ENCODE measurements at regions not wholly inside any gene's neighbourhood (a gene's known extent, or its start where the extent isn't known, plus 50 kb on each side); places are given as distances from the start of the nearest gene placed in this dataset.

DNA sequence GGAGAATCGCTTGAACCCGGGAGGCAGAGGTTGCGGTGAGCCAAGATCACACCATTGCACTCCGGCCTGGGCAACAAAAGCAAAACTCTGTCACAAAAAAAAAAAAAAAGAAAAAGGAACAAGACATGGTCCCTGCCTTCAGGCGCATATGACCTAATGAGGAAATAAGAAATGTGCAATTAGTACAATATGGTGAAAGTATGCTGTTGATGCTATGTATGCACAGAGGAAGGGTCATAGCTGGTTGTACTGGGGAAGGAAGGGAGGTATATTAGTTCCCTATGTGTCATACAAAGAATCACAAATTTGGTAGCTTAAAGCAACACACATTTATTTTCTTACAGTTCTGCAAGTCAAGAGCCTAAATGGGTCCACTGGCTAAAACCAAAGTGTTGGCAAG, 97.8 kb upstream of the MPP7 start (continued):
- TF ChIP-seq, protein P1, sequence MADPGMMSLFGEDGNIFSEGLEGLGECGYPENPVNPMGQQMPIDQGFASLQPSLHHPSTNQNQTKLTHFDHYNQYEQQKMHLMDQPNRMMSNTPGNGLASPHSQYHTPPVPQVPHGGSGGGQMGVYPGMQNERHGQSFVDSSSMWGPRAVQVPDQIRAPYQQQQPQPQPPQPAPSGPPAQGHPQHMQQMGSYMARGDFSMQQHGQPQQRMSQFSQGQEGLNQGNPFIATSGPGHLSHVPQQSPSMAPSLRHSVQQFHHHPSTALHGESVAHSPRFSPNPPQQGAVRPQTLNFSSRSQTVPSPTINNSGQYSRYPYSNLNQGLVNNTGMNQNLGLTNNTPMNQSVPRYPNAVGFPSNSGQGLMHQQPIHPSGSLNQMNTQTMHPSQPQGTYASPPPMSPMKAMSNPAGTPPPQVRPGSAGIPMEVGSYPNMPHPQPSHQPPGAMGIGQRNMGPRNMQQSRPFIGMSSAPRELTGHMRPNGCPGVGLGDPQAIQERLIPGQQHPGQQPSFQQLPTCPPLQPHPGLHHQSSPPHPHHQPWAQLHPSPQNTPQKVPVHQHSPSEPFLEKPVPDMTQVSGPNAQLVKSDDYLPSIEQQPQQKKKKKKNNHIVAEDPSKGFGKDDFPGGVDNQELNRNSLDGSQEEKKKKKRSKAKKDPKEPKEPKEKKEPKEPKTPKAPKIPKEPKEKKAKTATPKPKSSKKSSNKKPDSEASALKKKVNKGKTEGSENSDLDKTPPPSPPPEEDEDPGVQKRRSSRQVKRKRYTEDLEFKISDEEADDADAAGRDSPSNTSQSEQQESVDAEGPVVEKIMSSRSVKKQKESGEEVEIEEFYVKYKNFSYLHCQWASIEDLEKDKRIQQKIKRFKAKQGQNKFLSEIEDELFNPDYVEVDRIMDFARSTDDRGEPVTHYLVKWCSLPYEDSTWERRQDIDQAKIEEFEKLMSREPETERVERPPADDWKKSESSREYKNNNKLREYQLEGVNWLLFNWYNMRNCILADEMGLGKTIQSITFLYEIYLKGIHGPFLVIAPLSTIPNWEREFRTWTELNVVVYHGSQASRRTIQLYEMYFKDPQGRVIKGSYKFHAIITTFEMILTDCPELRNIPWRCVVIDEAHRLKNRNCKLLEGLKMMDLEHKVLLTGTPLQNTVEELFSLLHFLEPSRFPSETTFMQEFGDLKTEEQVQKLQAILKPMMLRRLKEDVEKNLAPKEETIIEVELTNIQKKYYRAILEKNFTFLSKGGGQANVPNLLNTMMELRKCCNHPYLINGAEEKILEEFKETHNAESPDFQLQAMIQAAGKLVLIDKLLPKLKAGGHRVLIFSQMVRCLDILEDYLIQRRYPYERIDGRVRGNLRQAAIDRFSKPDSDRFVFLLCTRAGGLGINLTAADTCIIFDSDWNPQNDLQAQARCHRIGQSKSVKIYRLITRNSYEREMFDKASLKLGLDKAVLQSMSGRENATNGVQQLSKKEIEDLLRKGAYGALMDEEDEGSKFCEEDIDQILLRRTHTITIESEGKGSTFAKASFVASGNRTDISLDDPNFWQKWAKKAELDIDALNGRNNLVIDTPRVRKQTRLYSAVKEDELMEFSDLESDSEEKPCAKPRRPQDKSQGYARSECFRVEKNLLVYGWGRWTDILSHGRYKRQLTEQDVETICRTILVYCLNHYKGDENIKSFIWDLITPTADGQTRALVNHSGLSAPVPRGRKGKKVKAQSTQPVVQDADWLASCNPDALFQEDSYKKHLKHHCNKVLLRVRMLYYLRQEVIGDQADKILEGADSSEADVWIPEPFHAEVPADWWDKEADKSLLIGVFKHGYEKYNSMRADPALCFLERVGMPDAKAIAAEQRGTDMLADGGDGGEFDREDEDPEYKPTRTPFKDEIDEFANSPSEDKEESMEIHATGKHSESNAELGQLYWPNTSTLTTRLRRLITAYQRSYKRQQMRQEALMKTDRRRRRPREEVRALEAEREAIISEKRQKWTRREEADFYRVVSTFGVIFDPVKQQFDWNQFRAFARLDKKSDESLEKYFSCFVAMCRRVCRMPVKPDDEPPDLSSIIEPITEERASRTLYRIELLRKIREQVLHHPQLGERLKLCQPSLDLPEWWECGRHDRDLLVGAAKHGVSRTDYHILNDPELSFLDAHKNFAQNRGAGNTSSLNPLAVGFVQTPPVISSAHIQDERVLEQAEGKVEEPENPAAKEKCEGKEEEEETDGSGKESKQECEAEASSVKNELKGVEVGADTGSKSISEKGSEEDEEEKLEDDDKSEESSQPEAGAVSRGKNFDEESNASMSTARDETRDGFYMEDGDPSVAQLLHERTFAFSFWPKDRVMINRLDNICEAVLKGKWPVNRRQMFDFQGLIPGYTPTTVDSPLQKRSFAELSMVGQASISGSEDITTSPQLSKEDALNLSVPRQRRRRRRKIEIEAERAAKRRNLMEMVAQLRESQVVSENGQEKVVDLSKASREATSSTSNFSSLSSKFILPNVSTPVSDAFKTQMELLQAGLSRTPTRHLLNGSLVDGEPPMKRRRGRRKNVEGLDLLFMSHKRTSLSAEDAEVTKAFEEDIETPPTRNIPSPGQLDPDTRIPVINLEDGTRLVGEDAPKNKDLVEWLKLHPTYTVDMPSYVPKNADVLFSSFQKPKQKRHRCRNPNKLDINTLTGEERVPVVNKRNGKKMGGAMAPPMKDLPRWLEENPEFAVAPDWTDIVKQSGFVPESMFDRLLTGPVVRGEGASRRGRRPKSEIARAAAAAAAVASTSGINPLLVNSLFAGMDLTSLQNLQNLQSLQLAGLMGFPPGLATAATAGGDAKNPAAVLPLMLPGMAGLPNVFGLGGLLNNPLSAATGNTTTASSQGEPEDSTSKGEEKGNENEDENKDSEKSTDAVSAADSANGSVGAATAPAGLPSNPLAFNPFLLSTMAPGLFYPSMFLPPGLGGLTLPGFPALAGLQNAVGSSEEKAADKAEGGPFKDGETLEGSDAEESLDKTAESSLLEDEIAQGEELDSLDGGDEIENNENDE (IDR thresholded peaks at IDR 0.05; ENCODE audit: insufficient replicate concordance, low read length), result no peak

All from H1 (cell line).